ENCODE measurements at regions not wholly inside any gene's neighbourhood (a gene's known extent, or its start where the extent isn't known, plus 50 kb on each side); places are given as distances from the start of the nearest gene placed in this dataset.
A peak's percentile ranks its signal among the peaks of the same experiment; 100 is the strongest.

- no peak for DNase-seq
These were observed 52.5 kb upstream of the PLEKHG7 start for GRCh38 chr12:92650228-92650822.

DNA sequence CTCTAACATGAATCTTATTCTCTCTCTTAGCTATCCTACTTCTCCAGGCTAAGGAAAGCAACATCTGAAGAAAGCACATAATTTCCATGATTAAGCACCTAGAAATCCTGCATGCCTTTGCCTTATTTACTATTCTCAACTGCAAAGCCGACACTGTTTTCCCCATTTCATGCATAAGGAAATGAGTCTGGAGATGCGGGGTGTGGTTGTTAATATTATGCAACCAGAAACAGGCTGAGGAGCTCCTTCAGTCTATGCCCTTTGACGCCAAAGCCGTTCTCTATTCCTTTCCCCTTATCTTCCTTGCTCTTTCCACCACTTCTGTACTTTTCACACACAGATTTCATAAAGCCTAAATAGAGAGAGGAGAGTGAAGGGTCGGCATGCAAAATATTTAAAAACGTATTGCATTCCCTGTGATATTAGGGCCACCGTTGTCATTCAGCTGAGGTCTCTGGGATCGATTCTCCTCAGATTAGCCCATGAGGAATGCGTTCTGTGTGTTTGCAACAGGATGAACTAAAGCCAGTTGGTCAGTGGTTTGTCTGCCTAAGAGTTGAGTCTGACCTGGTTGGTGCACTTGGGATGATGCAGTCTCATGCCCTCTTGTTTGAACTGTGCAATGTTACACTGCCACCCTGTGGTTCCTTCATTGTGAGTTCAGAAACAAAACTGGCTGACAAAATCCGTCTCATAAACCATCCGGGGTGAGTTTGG is 53.1 kb upstream of the PLEKHG7 start:
- peak; percentile 77 for DNase-seq

DNA sequence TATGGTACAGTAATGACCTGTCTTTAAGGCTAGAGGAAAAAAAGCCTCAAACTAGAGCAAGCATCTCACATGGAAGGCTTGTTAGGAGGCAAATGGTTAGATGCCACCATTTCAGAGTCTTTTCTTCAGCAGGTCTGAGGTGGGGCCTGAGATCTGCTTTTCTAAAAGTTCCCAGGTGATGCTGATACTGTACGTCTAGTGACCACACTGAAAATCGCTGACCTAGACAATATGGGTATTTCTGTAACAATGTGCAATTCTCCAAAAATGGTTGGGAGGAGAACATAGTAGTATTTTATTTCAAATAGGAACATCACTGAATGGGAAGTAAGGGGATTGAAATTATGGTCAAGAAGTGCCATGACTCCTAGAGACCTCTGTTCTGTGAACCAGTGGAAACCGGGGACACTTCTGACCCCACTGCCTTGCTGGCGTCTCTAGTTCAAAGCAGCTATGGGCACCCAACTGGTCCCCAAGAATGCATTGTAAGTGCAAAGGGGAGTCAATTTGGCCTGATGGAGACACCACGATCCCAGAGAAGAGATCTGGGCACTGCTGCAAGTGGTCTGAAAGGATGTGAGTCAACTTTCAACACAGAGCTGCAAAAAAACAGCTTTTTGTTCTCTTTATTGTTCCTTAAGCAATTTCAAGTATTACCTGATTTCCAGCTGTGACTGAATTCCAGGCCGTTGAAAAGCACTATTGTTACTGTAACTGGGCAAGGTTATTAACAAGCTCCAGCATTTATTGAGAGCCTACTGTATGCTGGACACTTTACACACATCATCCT is 54.4 kb upstream of the PLEKHG7 start:
- DNase-seq: no peak

DNA sequence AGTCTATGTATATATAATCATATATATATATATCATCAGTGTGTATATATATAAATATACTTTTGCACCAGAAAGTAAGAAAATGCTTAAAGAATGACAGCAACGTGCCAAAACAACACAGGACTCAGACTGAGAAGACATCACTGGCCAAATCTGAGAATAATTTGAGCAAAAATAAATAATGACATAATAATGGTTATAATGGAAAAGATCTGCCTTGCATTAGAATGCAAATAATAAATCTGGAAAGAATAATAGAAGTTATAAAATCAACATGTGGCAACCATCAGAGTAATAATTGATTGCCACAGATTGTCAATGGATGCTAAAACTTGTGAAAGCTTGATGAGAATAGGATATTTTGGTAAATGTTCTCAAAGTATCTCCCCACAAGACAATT is 61.5 kb upstream of the PLEKHG7 start:
- DNase-seq: no peak

GRCh38 chr12:92640691-92641090 is 62.1 kb upstream of the PLEKHG7 start:
- no peak for DNase-seq

- no peak for DNase-seq
These were observed 63.8 kb upstream of the PLEKHG7 start for GRCh38 chr12:92639017-92639416.

DNA sequence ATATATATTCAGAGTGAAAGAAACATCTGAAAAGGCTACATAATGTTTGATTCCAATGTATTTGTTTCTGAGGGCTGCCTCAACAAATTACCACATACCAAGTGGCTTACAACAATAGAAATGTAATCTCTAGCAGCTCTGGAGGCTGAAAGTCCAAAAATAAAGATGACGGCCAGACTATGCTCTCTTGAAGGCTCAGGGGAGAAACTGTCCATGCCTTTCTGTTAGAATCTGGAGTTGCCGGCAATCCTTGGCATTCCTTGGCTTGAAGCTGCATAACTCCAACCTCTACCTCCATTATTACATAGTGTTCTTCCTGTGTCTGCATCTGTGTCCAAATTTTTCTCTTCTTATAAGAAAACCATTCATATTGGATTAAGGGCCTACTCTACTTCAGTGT is 68.1 kb upstream of the PLEKHG7 start:
- no peak for DNase-seq

GRCh38 chr12:92634202-92634601 is 68.6 kb upstream of the PLEKHG7 start:
- DNase-seq: no peak

DNA sequence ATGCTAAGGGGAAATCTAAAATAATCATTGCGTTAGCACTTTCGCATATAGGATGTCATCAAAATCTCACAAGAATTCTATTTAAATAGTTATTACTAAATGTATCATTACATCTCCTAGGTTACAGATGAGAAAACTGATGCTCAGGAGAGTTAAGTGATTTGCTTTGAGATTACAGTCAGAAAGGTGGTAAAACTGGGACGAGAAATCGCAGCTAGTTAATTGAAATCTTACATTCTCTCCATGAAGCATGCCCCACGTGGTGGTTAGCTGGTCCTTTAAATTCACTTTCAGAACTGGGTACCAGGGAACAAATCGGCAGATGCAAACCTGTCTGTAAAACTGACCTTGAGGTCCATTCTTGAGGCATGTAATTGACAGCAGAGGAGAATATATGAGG is 71.8 kb upstream of the PLEKHG7 start:
- no peak for DNase-seq

DNA sequence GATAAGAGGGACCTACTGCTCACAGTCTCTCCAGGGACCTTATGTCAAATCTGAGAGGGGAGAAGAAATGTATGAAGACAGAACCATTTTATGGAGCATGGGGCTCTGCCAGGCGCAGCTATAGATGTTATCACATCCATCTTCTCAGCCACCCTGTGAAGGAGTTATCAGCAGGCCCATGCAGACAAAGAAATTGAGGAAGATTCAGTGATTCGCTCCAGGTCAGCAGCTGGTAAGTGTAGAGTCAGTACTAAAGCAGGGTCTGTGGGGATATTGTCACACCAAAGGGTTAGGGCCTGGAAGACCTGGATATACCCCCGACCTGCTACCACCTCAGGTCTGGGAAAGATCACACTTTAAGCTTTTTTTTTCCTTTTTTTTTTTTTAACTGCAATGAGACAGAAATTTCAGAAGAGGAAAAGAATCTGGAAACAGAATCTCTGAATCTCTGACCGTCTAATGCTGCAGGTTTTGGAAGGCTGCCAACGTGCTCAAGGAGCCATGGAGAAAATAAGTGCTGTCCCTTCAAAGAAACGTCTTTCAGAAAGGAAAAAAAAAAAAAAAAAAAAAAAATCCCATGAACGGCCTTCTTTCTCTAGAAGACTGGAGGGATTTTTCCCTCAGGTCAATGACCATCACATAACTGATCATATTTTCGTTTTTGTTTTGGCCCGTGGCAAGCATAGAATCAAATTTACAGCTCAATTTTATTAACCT is 73.3 kb upstream of the PLEKHG7 start:
- DNase-seq: peak; percentile 31

- peak; percentile 63 for DNase-seq
These were observed 74.3 kb upstream of the PLEKHG7 start for GRCh38 chr12:92628476-92628875.

GRCh38 chr12:92627511-92627910 is 75.3 kb upstream of the PLEKHG7 start:
- DNase-seq: no peak

GRCh38 chr12:92625639-92626310 is 77.0 kb upstream of the PLEKHG7 start:
- DNase-seq: no peak

DNA sequence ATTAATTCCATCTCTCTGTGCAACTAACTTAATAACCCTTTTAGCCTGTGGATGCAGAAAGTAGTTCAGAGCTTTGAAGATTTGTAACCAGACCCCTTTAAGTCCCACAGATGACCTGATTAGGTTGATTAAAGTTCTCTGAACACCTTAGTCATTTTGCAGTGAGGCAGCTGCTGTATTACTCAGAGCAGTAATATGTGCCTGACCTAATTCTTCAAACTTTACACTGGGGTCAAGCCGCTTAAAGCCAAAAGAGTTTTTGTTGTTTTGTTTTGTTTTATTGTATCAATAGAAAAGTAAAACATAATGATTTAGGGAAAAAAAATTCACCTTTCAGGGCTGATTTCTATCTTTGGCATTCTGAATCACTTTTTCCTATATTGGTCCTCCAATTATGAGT is 78.6 kb upstream of the PLEKHG7 start:
- peak; percentile 67 for DNase-seq

DNA sequence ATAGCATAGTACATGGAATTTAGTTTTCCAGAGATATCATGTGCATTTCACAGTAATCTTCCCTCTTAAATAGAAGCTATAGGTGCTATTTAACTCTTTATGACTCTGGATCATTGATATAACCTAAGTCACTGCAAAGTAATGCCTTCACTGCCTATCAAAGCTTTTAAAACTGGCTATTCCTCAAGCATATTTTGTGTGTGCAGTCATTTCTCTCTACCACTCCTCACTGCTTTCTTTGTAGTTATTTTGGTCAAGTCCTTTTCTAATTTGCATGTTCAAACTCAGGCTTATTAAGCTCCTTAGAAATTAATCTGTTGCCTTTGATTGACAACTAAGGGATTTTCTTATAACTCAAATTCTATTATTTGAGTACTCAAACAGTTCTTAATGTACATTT is 79.4 kb upstream of the PLEKHG7 start:
- DNase-seq: no peak

DNA sequence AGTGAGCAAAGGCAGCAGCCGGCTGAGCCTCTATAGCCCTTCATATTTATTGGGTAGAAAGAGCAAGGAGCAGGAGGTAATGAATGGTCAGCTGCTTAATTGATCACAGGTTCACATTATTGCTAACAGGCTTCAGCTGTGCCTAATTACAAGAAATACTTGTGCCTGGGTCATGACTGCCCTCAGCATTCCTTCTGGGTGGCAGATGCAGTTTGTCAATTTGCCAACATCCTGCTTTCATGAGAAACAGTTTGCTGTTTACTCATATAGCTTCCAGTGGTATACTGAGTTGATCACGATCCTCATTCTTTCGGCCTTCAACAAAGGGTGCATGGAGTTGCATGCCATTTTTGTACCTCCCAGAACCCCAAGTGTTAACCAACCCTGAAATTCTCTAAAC is 81.0 kb upstream of the PLEKHG7 start:
- DNase-seq: no peak

- no peak for DNase-seq
These were observed 81.5 kb upstream of the PLEKHG7 start for GRCh38 chr12:92621312-92621711.

- peak; percentile 62 for DNase-seq
These were observed 82.8 kb upstream of the PLEKHG7 start for GRCh38 chr12:92619730-92620684.

GRCh38 chr12:92619026-92619425 is 83.8 kb upstream of the PLEKHG7 start:
- DNase-seq: no peak

GRCh38 chr12:92615703-92616102 is 87.1 kb upstream of the PLEKHG7 start:
- no peak for DNase-seq

DNA sequence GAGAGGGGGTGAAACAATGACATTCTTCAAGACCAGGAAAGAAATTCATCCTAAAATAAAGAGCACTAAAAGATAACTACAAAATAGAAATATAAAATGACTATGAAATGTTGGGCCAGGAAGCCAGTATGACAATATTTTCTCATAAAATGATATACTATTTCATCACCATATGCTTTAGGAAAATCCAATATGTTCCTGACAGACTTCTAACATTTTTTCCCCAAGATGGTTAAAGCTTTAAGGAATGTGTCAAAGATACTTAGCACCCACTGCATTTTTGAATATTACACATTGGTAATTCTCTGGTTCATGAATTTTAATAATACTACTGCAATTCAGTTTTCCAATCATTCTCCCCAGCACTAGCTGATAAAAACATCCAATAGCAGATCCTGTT is 87.7 kb upstream of the PLEKHG7 start:
- no peak for DNase-seq

DNA sequence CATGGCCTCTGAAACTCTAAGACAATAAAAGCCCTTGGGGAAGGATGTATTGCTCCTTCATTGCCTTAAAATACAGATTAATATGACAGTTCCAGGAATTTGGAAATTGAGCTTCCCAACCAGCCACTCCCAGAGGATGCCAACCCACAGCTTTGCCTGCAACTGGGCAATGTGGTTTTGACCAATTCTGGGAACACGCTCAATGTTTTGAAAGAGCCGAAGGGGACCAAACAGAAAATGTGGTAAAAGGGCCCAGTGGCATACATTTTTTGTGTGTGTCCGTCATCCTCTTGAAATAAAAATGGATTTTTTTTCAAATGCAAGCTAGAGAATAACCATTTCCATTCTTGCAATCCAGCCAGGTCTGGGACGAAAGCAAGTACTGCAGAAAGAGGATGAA is 88.3 kb upstream of the PLEKHG7 start:
- no peak for DNase-seq
